SK-N-SH (cell line): ENCODE measurements at regions not wholly inside any gene's neighbourhood (a gene's known extent, or its start where the extent isn't known, plus 50 kb on each side); places are given as distances from the start of the nearest gene placed in this dataset.

Experiments
- CTCF ChIA-PET: fragments of 300-600, 350-600 bp; formaldehyde crosslinking; extraction: SDS; loops from one replicate; lab custom pipeline; 2021; lab: Yijun Ruan, JAX
- POLR2A ChIA-PET: fragments of 350-600 bp; sonication (Branson Sonifier 250); formaldehyde crosslinking; extraction: SDS; loops from one replicate; lab custom pipeline; 2020; ENCODE audit warnings: antibody characterized with exemption, inconsistent platforms; lab: Yijun Ruan, JAX
- DNase-seq: peaks from one replicate; pipeline ENCODE4 v3.0.0; 2012
- H2AFZ ChIP-seq: fragments of 200-600 bp; sonication (generic); 2 replicates; pipeline ENCODE4 v1.8.1; 2016; ENCODE audit warnings: antibody characterized with exemption, mild to moderate bottlenecking, low read depth
- H3F3A ChIP-seq: fragments of 200-600 bp; sonication (generic); replicated peaks from 2 replicates; pipeline ENCODE3; 2016; ENCODE audit warnings: antibody characterized with exemption, mild to moderate bottlenecking; ENCODE audit not compliant: insufficient read depth
- H3K27ac ChIP-seq, 2 experiments: fragments of 200-500 bp in 1 of 2; fragments of 200-600 bp in 1 of 2; sonication (Bioruptor generic) in 1 of 2; sonication (generic), shearing (Covaris generic) in 1 of 2; 2 replicates each; pipeline versions ENCODE4 v1.5.1 to v1.6.1; 2014 to 2016; ENCODE audit warnings: low read depth in 2 of 2, inconsistent platforms in 1 of 2, low read length in 1 of 2, mild to moderate bottlenecking in 1 of 2, mixed read lengths in 1 of 2
- H3K27me3 ChIP-seq: fragments of 200-600 bp; sonication (generic), shearing (Covaris generic); 2 replicates; pipeline ENCODE4 v1.6.1; 2016; ENCODE audit warnings: mixed run types; ENCODE audit not compliant: insufficient read depth
- H3K36me3 ChIP-seq, 2 experiments: fragments of 200-500 bp in 1 of 2; fragments of 200-600 bp in 1 of 2; sonication (Bioruptor generic) in 1 of 2; sonication (generic) in 1 of 2; replicated peaks in 1 of 2; 2 replicates each; pipeline versions ENCODE3 to v1.5.1; 2014 to 2016; ENCODE audit warnings: low read length in 1 of 2, mild to moderate bottlenecking in 1 of 2; ENCODE audit not compliant: insufficient read depth in 2 of 2, control insufficient read depth in 1 of 2
- H3K4me1 ChIP-seq, 2 experiments: fragments of 200-500 bp in 1 of 2; fragments of 200-600 bp in 1 of 2; sonication (Bioruptor generic) in 1 of 2; sonication (generic), shearing (Covaris generic) in 1 of 2; 2 replicates each; pipeline versions ENCODE4 v1.5.1 to v1.6.1; 2014 to 2016; ENCODE audit warnings: low read depth in 1 of 2, low read length in 1 of 2, mixed run types in 1 of 2; ENCODE audit not compliant: insufficient read depth in 2 of 2, control insufficient read depth in 1 of 2
- H3K4me2 ChIP-seq: fragments of 200-600 bp; sonication (generic), shearing (Covaris generic); 2 replicates; pipeline ENCODE4 v1.6.1; 2017; ENCODE audit warnings: mixed run types
- H3K4me3 ChIP-seq, 2 experiments: fragments of 200-500 bp in 1 of 2; fragments of 200-600 bp in 1 of 2; sonication (Bioruptor generic) in 1 of 2; sonication (generic), shearing (Covaris generic) in 1 of 2; 2 replicates each; pipeline versions ENCODE4 v1.5.1 to v1.8.1; 2014 to 2016; ENCODE audit warnings: low read depth in 2 of 2, inconsistent platforms in 1 of 2, low read length in 1 of 2, mild to moderate bottlenecking in 1 of 2, mixed read lengths in 1 of 2, moderate library complexity in 1 of 2
- H3K79me2 ChIP-seq: fragments of 200-600 bp; sonication (generic); 2 replicates; pipeline ENCODE4 v1.8.1; 2017; ENCODE audit warnings: mild to moderate bottlenecking; ENCODE audit not compliant: insufficient read depth
- H3K9ac ChIP-seq: fragments of 200-600 bp; sonication (generic); 2 replicates; pipeline ENCODE4 v1.6.1; 2017; ENCODE audit warnings: mixed run types
- H3K9me2 ChIP-seq: fragments of 200-600 bp; sonication (generic); 2 replicates; pipeline ENCODE4 v1.6.1; 2017; ENCODE audit warnings: mixed run types
- H3K9me3 ChIP-seq: fragments of 200-600 bp; sonication (generic); 2 replicates; pipeline ENCODE4 v1.6.1; 2017; ENCODE audit warnings: mixed run types, mild to moderate bottlenecking, moderate library complexity
- H4K20me1 ChIP-seq: fragments of 200-600 bp; sonication (generic); 2 replicates; pipeline ENCODE4 v1.6.1; 2017; ENCODE audit warnings: mild to moderate bottlenecking, mixed run types; ENCODE audit not compliant: insufficient read depth
- CHD2 ChIP-seq: fragments of 150-350 bp; IDR thresholded peaks from 2 replicates; pipeline ENCODE4 v1.6.1; 2018; ENCODE audit warnings: low read length; ENCODE audit not compliant: partially characterized antibody
- CTCF ChIP-seq: fragments of 200-600 bp; sonication (generic); IDR thresholded peaks from 2 replicates; pipeline ENCODE4 v1.6.1; 2017; ENCODE audit warnings: antibody characterized with exemption, mild to moderate bottlenecking, moderate library complexity
- ELF1 ChIP-seq: IDR thresholded peaks from 2 replicates; pipeline ENCODE4 v1.4.0; 2012
- FOXJ3 ChIP-seq: sonication (generic); formaldehyde crosslinking; IDR thresholded peaks from 2 replicates; pipeline ENCODE4 v1.5.1; 2020; ENCODE audit warnings: mild to moderate bottlenecking, missing genetic modification reagents
- FOXM1 ChIP-seq: IDR thresholded peaks from 2 replicates; pipeline ENCODE4 v1.4.0; 2012; ENCODE audit warnings: low read depth, mild to moderate bottlenecking
- GABPA ChIP-seq: IDR thresholded peaks from 2 replicates; pipeline ENCODE4 v1.4.0; 2012; ENCODE audit warnings: low read depth, mild to moderate bottlenecking
- IRF3 ChIP-seq: fragments of 150-350 bp; IDR thresholded peaks from 2 replicates; pipeline ENCODE4 v1.6.1; 2016; ENCODE audit warnings: mild to moderate bottlenecking, low read depth, low read length
- NFIC ChIP-seq: IDR thresholded peaks from 2 replicates; pipeline ENCODE4 v1.4.0; 2012; ENCODE audit warnings: borderline replicate concordance
- NRF1 ChIP-seq: IDR thresholded peaks from 2 replicates; pipeline ENCODE4 v1.6.1; 2012; ENCODE audit warnings: low read depth, mild to moderate bottlenecking, low read length
- RAD21 ChIP-seq: IDR thresholded peaks from 2 replicates; pipeline ENCODE4 v1.6.1; 2012; ENCODE audit warnings: mild to moderate bottlenecking, low read length
- RCOR1 ChIP-seq: fragments of 150-350 bp; IDR thresholded peaks from 2 replicates; pipeline ENCODE4 v1.6.1; 2017; ENCODE audit warnings: antibody characterized with exemption, low read length
- RFX5 ChIP-seq: IDR thresholded peaks from 2 replicates; pipeline ENCODE4 v1.6.1; 2012; ENCODE audit warnings: mild to moderate bottlenecking, improper control_type of control experiment, low read length
- RXRA ChIP-seq: IDR thresholded peaks from 2 replicates; pipeline ENCODE4 v1.4.0; 2012; ENCODE audit warnings: low read depth, mild to moderate bottlenecking, borderline replicate concordance
- SMC3 ChIP-seq: IDR thresholded peaks from 2 replicates; pipeline ENCODE4 v1.6.1; 2012; ENCODE audit warnings: low read depth, low read length, improper control_type of control experiment
- TAF1 ChIP-seq: IDR thresholded peaks from 2 replicates; pipeline ENCODE4 v1.6.1; 2012; ENCODE audit warnings: low read depth, mild to moderate bottlenecking, low read length, moderate library complexity, borderline replicate concordance
- YY1 ChIP-seq: IDR thresholded peaks from 2 replicates; pipeline ENCODE4 v1.4.0; 2012; ENCODE audit warnings: low read depth, mild to moderate bottlenecking
- WGBS: methylation state at CpG from one replicate; pipeline ENCODE4 v1.1.6; 2017; ENCODE audit warnings: low lambda C conversion rate; 5-methylcytosine and 5-hydroxymethylcytosine counted together
- TF ChIP-seq, protein P1 (sequence below): IDR thresholded peaks from 2 replicates; pipeline ENCODE4 v1.4.0; 2012; ENCODE audit warnings: low read depth, borderline replicate concordance
- TF ChIP-seq, protein P2 (sequence below): fragments of 150-350 bp; IDR thresholded peaks from 2 replicates; pipeline ENCODE4 v1.6.1; 2017; ENCODE audit warnings: antibody characterized with exemption, low read length, low read depth, borderline replicate concordance
- TF ChIP-seq, protein P3 (sequence below): IDR thresholded peaks from 2 replicates; pipeline ENCODE4 v1.4.0; 2012; ENCODE audit warnings: low read depth
- TF ChIP-seq, protein P4 (sequence below): IDR thresholded peaks from 2 replicates; pipeline ENCODE4 v1.6.1; 2012; ENCODE audit warnings: mild to moderate bottlenecking, low read depth, low read length, moderate library complexity

GRCh38 chr10:76631036-76631670 is 1006.5 kb downstream of the KCNMA1 start:
- H3K27me3 ChIP-seq: no peaks in the 10 kb centered on the region; the same call in 1 of the 2 replicates
- TF ChIP-seq ELF1: no peak
- no peak for TF ChIP-seq GABPA
- TF ChIP-seq CHD2: no peak
- TF ChIP-seq FOXM1: no peak
- TF ChIP-seq RXRA: no peak
- TF ChIP-seq, protein P1, sequence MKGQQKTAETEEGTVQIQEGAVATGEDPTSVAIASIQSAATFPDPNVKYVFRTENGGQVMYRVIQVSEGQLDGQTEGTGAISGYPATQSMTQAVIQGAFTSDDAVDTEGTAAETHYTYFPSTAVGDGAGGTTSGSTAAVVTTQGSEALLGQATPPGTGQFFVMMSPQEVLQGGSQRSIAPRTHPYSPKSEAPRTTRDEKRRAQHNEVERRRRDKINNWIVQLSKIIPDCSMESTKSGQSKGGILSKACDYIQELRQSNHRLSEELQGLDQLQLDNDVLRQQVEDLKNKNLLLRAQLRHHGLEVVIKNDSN: no peak
- no peak for TF ChIP-seq FOXJ3
- TF ChIP-seq, protein P2, sequence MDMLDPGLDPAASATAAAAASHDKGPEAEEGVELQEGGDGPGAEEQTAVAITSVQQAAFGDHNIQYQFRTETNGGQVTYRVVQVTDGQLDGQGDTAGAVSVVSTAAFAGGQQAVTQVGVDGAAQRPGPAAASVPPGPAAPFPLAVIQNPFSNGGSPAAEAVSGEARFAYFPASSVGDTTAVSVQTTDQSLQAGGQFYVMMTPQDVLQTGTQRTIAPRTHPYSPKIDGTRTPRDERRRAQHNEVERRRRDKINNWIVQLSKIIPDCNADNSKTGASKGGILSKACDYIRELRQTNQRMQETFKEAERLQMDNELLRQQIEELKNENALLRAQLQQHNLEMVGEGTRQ: no peak
- TF ChIP-seq SMC3: no peak
- TF ChIP-seq, protein P3, sequence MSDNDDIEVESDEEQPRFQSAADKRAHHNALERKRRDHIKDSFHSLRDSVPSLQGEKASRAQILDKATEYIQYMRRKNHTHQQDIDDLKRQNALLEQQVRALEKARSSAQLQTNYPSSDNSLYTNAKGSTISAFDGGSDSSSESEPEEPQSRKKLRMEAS: no peak
- no peak for TF ChIP-seq NRF1
- TF ChIP-seq RAD21: no peak
- no peak for TF ChIP-seq YY1
- no peak for TF ChIP-seq NFIC
- TF ChIP-seq TAF1: no peak
- TF ChIP-seq IRF3: no peak
- TF ChIP-seq, protein P4, sequence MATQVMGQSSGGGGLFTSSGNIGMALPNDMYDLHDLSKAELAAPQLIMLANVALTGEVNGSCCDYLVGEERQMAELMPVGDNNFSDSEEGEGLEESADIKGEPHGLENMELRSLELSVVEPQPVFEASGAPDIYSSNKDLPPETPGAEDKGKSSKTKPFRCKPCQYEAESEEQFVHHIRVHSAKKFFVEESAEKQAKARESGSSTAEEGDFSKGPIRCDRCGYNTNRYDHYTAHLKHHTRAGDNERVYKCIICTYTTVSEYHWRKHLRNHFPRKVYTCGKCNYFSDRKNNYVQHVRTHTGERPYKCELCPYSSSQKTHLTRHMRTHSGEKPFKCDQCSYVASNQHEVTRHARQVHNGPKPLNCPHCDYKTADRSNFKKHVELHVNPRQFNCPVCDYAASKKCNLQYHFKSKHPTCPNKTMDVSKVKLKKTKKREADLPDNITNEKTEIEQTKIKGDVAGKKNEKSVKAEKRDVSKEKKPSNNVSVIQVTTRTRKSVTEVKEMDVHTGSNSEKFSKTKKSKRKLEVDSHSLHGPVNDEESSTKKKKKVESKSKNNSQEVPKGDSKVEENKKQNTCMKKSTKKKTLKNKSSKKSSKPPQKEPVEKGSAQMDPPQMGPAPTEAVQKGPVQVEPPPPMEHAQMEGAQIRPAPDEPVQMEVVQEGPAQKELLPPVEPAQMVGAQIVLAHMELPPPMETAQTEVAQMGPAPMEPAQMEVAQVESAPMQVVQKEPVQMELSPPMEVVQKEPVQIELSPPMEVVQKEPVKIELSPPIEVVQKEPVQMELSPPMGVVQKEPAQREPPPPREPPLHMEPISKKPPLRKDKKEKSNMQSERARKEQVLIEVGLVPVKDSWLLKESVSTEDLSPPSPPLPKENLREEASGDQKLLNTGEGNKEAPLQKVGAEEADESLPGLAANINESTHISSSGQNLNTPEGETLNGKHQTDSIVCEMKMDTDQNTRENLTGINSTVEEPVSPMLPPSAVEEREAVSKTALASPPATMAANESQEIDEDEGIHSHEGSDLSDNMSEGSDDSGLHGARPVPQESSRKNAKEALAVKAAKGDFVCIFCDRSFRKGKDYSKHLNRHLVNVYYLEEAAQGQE: no peak
- no peak for TF ChIP-seq CTCF
- TF ChIP-seq RFX5: no peak
- TF ChIP-seq RCOR1: no peak
- no peaks in the 10 kb centered on the region; a peak in 1 of 4 replicates for H3K4me1 ChIP-seq
- 80% methylated on average over 5 of the region's 5 CpGs for WGBS
- no peak overlapping the region for H3K27ac ChIP-seq
- no peak overlapping the region for H3K4me2 ChIP-seq
- H4K20me1 ChIP-seq: no peaks in the 10 kb centered on the region
- no peaks in the 10 kb centered on the region for H3K9me3 ChIP-seq
- H2AFZ ChIP-seq: no peak overlapping the region
- ChIA-PET POLR2A (no interaction called here), CTCF (no interaction called here)
- no peak overlapping the region for H3K9ac ChIP-seq
- no peaks in the 10 kb centered on the region for H3F3A ChIP-seq
- H3K4me3 ChIP-seq: no peak overlapping the region
- no peaks in the 10 kb centered on the region for H3K79me2 ChIP-seq
- no peaks in the 10 kb centered on the region for H3K9me2 ChIP-seq
- no peaks in the 10 kb centered on the region for H3K36me3 ChIP-seq
- DNase-seq: no peak
